ENCODE measurements at regions not wholly inside any gene's neighbourhood (a gene's known extent, or its start where the extent isn't known, plus 50 kb on each side); places are given as distances from the start of the nearest gene placed in this dataset.

DNA sequence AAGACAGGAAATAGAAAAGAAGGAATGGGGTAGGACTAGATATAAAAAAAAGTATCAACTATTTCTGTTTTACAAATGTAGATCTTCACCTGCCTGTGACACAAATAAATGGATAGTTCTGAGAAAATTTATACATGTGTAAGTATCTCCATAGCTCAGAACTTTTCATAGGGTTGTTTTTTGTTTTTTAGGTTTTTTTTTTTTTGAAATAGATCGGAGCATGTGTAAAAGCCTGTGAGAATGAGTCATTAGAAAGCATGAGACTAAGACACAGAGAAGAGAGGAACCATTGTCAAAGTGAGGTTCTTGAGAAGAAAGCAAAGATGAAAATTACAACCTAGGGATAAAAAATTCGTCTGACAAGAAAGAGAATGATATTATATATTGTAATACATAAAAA is 481.6 kb downstream of the PABPC4L start:
- no peak for TF ChIP-seq FOS (IDR thresholded peaks at IDR 0.05; ENCODE audit: borderline replicate concordance, insufficient read depth, low read length)
- TF ChIP-seq CTCF (IDR thresholded peaks at IDR 0.05; ENCODE audit: extremely low read depth in 1 of 2, insufficient read depth in 1 of 2, low read depth in 1 of 2, low read length in 2 of 2): no peak
- no peak for TF ChIP-seq EZH2 (IDR thresholded peaks at IDR 0.05; ENCODE audit: borderline replicate concordance, low read depth, low read length, severe bottlenecking)
- no peak for TF ChIP-seq POLR2A (IDR thresholded peaks at IDR 0.05; ENCODE audit: low read depth, low read length)
